H4 (cell line): ENCODE measurements at regions not wholly inside any gene's neighbourhood (a gene's known extent, or its start where the extent isn't known, plus 50 kb on each side); places are given as distances from the start of the nearest gene placed in this dataset.

Source experiments
- DNase-seq: peaks from one replicate; pipeline ENCODE4 v3.0.0-alpha.2; 2015; ENCODE audit warnings: low spot score

DNA sequence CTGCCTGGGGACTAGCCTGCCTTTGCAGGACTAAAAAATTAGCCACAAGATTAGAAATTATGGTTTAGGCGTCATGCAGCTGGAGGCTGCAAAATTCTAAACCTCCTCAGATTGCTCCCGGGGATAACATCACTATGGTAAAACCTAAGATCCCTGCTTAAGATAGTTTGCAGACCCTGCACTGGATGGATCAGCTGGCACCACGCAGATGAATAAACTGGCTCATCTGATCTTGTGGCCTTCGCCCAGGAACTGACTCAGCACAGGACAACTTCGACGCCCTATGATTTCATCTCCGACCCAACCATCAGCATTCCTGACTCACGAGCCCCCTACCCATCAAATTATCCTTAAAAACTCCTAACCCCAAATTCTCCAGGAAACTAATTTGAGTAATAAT is 482.4 kb downstream of the SPRY1 start:
- no peak for DNase-seq

DNA sequence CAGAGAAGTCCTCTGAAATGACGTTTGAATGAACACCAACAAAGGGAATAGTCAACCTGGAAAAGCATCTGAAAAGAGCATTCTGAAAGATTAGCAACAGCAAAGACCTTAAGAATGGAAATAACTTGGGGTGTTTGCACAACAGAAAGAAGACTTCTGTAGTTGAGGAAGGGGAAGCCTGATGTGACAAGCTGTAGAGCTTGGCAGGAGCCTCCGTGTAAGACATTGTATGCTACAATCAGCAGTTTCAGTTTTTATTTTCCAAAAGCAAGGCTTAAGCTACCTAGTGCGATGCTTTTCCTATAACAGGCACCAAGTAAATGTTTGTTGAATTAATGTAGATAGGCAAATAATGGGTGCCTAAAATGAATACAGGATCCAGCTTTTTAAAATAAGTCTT is 484.0 kb downstream of the SPRY1 start:
- DNase-seq, result no peak

DNA sequence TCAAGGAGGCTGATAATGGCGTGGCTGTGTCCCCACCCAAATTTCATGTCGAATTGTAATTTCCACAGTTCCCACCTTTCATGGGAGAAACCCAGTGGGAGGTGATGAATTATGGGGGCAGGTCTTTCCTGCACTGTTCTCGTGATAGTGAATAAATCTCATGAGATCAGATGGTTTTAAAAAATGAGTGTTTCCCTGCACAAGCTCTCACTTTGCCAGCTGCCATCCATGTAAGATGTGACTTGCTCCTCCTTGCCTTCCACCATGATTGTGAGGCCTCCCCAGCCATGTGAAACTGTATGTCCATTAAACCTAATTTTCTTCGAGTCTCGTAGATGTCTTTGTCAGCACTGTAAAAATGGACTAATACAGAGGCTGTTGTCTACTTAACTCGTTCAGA is 488.3 kb downstream of the SPRY1 start:
- no peak for DNase-seq

DNA sequence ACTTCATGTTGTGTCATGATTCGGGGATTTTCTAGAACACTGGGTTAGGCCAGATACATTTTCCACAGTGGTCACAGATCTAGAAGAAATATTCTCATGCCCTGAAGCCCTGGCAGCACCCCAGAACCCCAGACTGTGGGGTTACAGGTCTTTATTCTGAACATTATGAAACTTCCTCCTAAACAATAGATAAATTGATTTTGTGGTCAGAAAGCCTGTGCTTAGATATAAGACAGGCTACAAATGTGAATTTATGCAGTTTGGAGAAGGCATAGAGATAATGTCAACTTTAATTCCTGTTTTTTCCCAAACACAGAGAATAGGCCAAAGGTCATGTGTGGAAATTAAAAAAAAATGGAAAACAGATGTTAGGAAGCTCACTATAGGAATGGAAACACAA is 492.9 kb downstream of the SPRY1 start:
- no peak for DNase-seq

DNA sequence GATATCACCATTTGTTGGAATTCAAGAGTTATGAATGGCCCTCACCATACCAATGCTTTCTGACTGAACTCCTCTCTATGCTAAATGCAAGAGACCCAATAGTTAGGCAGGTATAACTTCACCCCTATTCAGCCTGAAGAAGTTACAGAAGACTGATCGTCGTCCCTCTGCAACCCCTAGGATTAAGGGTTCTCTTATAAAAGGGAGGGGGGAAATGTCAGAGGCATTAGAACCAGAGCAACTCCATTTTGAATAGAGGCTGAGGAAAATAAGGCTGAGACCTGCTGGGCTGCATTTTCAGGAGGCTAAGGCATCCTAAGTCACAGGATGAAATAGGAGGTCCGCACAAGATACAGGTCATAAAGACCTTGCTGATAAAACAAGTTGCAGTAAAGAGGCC is 494.3 kb downstream of the SPRY1 start:
- DNase-seq, result no peak

DNA sequence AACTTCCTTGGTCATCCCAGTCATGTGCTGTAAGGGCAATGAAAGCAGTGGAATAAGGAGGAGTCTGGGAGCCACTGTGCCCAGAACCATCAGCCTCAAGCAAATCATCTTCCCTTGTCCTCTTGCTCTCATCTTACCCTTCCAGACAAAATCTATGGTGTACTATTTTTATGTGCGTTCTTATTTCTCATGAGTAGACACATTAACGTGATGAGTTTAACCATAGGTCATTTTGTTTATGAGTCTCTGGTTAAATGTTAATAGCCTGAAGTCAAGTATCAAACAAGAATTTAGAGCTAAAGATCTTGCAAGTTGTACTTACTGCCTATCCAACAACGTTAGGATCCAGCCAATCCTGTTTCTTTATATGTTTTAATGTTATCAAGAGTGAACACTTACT is 495.3 kb downstream of the SPRY1 start:
- no peak for DNase-seq

DNA sequence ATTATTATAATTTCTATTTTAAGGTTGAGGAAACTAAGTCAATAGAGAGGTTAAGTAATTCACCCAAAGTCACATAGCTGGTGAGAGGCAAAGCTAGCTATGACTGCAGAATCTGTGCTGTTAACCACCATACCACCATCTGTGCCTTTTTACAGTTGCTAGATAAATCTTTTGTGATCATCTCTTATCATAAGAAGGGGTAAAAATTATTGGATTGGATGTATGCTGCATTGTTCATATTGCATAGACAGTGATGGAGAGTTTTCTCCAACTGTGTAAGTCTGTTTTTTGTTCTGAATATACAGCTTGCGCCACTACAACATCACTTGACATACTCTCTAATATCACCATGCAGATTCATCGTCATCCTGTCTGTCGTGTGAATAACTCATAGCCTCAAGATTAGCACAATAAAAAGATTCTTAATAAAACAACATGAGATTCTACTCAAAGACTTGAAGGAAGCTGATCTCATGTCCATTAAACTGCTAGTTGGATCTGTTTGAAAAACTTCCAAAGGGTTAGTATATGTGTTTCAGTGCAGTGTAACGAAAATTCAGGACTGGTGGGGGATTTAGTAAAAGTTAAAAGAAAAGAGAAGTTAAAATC is 495.9 kb downstream of the SPRY1 start:
- DNase-seq, result no peak

DNA sequence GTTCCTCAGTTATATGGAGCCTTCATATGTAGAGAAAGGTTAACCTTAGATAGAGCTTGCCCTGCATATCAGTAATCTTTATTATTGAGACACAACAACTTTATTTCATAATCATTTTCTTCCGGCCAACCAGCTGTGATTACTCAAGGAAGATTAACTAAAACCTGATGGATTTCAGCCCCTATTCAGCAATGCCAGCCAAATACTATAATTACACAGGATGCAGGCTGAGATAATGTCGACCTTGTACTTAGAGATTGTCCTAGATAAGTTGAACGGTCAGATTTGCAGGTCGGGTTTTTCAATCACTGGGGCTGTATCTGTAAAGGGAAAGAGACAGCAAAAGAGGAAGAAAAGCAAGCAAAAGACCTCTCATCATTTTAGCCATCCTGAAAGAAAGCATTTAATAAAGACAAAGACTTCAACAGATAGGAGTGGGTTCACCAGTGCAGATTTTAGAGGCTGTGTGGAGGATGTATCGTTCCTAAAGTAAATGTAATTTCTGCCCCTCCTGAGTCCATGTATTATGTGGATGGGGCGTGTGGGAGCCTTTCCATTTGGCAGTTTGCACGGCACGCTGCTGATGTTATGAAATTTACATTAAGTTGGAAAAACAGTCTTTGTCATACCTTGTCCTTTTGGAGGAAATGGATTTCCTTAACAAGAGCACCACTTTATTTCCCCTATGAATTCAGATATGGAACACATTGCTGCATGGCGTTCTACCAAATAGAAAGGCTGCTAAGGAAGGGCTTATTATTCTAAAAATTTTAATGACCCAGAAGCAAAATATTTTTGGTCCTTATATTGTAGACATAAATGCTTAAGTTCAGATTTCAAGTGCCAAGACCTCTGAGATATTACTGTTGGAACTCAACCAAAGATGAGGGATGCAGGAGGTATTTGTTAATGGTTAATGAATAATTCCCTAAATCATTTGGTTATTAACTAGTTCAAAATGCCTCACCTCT is 496.7 kb downstream of the SPRY1 start:
- no peak for DNase-seq

DNA sequence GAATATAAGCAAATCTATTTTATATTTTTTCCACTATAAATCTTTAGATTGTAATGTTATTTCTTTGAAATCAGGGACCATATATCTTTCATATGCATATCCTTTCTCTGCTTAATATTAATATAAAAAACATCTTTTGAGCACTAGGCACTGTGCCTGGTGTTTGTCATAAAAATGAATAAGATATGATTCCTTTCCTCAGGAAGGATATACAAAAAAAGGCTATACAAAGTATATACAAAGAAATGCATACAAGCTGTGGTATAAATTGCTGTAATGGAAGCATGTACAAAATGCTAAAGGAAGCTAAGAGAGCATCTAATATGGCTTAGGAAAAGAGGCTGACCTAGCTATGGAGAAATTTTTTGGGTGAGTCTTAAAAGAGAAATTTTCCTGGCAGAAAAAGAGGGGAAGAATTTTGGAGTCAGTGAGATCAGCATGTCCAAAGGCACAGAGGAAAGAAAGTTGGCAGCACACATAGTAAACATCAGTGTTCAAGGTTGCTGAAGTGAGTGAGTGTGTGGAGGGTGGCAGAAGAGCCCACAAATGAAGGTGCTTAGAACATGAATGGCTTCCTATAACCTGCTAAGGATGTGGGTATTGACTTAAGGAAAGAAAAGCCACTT is 500.0 kb downstream of the SPRY1 start:
- DNase-seq, result no peak

DNA sequence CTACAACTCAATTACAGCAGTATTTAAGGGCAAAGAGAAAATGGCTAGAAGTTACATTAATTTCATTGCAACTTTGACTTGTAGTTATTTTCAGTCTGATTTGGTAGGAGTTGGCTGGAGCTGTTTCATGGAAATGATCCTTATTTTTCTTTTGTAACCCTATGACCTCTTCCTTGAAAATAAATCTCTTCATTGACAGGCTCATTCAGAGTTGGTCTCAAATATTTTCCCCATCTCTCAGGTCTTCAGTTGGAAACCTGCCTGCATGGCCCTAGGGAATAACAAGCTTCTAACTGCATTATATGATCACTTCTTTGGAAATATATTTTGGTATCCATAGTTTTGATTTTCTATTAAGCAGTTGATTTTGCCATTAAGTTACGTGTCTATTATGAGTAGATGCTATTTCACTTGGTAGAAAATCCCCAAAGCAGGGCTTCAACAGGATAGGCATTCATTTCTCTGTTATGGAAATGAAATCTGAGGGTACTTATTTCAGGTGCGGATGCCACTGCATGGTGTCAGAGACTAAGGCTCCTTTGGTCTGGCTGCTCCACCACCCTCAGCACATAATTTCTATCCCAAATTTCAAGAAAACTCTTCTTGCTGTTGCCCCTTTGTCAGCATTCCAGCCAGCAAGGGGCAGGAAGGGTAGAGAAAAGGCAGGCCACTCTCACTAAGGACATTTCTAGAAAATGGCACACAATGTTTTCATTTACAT is 502.5 kb downstream of the SPRY1 start:
- DNase-seq, result no peak

DNA sequence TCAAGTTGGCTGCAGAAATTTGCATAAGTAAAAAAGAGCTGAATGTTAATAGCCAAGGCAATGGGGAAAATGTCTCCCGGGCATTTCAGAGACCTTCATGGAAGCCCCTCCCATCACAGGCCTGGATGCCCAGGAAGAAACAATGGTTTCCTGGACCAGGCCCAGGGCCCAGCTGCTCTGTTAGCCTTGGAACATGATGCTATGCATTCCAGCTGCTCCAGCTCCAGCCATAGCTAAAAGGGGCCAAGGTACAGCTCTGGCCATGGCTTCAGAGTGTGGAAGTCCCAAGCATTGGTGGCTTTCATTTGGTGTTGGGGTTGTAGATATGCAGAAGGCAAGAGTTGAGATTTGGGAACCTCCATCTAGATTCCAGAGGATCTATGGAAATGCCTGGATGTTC is 508.3 kb downstream of the SPRY1 start:
- DNase-seq, result no peak

DNA sequence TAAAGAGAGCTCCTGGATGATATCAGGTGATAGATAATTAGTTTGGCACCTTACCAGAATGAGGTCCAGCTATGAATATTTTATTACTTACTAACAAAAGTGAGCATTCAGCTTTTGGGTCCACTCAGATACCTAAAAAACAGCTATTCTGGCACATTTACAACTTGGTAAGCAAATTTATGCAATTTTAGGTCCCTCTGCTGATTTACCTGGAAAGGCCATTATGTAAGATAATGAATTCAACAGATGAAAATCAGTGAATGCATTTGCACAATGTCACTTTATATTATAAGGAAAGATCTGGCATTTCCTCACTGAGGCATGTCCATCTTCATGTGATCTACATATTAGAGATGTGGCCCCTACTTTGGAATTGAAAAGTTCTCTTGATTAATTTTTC is 517.0 kb downstream of the SPRY1 start:
- DNase-seq, result no peak

DNA sequence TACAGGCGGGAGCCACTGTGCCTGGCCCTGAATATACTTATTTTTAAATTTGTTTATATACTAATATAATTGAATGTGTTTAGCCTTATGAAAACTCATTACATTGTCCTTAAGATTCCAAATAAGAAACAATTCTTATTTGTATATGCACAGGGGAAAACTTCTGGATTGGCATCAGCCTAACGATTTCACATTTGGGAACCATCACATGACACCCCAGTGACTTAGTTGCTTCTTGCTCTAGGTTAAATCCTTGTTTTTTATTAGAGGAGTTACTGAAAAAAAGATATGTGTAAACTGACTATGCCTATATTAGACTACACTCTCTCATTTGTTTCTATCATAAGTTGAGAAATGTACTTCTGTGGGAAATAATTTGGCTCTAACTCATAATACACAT is 520.2 kb downstream of the SPRY1 start:
- no peak for DNase-seq

DNA sequence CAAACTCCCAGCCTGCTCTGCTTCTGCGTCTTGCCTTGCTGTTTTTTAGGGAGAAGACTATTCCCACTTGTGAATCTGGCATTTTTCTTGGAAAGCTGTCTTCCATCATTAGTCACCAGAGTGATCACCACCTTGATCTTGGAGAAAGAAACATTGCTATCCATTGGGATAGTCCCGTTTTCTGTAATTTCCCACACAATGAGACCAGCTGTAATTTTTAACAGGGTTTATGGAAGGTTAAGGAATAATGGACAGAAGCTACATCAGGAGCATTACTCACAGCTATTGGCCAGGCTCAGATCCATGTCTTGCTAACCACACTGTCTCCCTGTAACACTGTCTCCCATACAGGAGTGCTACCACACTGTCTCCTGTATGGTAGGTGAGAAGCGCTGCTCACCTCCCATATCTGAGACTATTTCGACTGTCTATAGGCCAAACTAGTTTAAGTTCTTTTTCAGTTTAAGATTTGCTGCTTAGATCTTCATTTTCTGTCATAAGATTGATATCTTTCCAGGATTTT is 523.0 kb downstream of the SPRY1 start:
- no peak for DNase-seq

DNA sequence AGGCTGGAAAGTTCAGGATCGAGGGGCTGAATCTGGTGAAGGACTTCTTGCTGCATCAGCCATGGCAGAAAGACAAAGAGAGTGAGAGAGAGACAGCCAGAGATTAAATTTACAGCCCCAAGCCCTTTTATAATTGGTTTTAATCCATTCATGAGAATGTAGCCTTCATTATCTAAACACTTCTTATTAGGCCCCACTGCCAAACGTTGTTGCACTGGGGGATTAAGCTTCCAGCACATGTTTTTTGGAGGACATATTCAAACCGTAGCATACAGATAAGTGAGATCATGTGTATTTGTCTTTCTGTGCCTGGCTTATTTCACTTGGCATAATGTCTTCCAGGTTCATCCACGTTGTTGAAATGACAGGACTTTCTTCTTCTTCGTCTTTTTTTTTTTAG is 524.7 kb downstream of the SPRY1 start:
- DNase-seq, result no peak

DNA sequence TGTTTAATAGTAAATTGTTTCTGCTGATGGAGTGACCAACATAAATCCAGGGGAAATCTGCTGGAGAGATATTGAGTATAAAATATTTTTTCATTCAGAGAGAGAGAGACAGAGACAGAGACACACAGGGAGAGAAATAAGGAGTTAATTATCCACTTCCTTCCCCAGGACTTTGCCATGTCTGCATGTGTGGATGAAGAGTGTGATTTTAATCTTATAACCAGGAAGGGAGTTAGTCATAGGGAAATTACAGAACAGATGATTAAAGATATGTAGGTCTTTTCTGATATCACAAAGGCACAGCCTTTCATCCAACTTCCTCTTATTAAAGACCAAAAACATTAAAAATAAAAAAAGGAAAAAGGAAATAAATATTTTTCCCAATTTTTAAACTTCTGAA is 526.3 kb downstream of the SPRY1 start:
- DNase-seq, result no peak

DNA sequence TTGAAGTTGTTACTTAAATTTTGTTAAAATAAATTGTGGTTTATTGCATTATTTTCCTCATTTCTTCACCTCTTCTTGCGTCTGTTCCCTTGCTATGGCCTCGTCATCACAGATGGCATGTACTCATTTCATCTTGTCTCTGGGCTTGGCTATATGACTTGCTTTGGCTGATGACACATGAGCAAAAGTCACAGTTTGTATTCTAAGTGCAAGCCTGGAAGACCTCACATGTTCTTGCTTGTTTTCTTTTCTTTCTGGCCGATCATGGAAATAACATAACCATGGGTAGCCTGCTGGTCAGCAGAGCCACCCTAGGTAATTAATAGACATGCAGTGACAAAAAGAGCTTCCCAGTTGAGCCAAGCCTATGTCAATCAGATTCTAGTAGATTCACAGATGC is 527.9 kb downstream of the SPRY1 start:
- no peak for DNase-seq

DNA sequence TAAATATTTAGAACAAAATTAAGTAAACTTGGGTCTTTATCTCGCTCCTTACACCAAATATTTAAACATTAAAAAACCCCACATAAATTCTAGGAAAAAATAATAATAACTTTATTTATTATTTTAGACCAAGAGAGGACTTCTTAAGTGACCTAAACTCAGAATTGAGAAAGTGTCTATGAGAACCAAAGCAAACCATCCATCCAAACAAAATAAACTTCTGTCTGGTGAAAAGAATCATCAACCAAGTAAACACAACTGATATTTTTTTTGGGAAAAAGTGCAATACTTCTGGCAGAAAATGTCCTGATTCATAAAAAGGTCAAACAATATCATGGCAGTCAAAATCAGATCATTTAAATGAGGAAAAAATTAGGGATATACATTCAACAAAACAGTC is 533.0 kb downstream of the SPRY1 start:
- DNase-seq, result no peak

DNA sequence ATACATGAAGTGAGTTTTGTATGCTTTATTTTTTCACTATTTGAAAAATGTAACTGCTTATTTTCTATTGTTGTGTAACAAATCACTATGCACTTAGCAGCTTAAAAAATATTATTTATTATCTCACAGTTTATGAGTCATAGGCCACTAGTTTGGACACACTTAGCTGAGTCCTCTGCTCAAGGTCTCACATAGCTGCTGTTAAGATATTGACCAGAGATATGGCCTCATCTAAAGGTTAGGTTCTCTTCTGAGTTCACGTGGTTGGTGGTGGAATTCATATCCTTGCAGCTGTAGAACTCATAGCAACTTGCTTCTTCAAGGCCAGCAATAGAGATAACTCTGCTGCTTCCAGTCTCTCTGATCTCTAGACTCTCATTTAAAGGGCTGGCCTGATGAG is 534.4 kb downstream of the SPRY1 start:
- no peak for DNase-seq

DNA sequence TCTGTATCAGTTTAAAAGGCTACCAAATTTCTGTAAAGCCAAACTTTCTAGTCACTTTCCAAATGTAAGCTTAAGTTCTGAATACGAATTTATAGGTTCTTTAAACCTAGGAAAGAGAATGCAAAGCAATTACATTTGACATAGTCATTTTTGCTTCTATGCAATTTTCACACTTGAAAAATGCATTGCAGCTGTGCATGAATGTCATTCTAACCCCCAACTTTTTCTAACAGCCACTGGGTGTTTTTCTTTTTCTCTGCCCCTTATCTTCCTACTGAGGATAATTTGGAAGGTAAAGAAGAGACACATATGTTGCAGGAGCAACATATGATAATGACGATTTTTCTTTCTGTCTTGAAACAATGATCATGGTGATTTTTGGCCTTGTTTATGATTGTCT is 537.5 kb downstream of the SPRY1 start:
- DNase-seq, result no peak

DNA sequence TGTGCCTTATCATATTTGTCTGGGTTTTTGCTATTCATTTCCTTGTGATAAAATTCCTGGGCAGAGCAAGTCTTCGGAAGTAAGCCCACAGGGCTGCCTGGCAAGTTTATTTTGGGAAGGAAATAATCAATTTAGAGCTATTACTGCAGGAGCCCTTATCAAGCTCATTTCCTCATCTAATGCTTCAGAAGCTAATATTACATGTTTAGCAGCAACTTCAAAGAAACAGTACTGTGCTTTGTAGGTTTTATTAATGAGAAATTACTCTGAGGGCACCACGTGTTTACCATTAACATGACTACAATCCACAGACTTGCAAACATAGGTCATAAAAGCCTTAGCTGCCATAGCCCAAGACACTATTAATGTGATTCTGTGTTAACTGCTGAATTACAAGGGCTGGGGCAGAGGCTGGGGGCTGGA is 540.0 kb downstream of the SPRY1 start:
- DNase-seq, result no peak

DNA sequence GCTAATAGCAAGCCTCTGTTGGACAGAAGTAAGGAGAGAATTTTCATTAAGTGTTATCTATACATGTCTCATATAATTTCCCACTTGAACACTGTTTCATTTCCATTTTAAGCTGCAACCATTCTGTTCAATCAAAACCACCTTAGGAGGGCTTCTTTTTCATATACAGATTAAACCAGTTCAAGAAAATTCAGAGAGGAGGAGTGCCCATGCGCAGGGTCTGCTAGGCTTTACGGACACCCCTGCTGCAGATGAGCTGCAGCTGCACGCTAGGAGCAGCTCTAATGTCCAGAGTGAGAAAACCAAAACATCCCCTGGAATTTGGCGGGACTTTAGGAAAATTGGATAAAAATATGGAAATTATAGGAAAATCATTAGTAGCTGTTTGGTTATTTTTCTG is 541.0 kb downstream of the SPRY1 start:
- DNase-seq, result no peak
